HG03354 (cell line): ENCODE measurements at regions not wholly inside any gene's neighbourhood (a gene's known extent, or its start where the extent isn't known, plus 50 kb on each side); places are given as distances from the start of the nearest gene placed in this dataset.

ENCODE experiments used
- ATAC-seq: cut with Tn5 transposase; IDR thresholded peaks from one replicate; pipeline ENCODE4 v1.9.1; 2021; ENCODE audit warnings: mild to moderate bottlenecking; ENCODE audit not compliant: unreplicated experiment, poor library complexity, severe bottlenecking

DNA sequence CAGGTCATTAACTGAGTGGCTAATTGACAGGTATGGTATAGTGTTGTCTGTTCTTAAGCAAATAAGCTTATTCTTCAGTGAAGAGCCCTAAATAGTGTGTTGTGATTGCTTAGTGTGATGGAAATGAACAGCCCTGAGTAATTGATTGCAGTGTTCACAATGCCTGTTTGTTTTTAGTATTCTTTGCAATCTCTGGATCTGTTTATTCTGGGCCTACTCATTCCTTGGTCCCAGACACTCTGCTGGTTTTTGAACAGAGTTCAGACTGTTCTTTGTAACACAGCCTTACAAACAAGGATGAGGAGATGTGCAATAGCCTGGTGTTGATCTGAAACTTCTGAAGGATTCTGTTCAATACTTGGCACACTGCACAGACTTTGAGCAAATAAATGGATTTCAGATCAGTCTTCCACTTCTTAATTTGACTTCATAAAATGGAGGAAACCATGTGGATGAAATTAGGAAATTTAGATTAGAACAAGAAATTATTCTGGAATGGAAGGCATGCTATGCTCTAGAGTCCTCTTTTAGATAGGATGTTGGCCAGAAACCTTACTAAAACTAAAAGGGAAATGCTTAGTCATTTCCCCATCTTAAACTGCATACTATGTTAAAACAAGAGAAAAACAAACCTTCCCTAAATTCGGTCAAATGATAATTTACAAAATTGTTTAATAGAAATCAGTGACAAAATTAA, 444.2 kb upstream of the SEMA3D start:
- no peak for ATAC-seq

GRCh38 chr7:85627791-85628586, 441.1 kb upstream of the SEMA3D start:
- no peak for ATAC-seq

- ATAC-seq, result no peak
Measured at GRCh38 chr7:85622059-85622458, 435.2 kb upstream of the SEMA3D start.

DNA sequence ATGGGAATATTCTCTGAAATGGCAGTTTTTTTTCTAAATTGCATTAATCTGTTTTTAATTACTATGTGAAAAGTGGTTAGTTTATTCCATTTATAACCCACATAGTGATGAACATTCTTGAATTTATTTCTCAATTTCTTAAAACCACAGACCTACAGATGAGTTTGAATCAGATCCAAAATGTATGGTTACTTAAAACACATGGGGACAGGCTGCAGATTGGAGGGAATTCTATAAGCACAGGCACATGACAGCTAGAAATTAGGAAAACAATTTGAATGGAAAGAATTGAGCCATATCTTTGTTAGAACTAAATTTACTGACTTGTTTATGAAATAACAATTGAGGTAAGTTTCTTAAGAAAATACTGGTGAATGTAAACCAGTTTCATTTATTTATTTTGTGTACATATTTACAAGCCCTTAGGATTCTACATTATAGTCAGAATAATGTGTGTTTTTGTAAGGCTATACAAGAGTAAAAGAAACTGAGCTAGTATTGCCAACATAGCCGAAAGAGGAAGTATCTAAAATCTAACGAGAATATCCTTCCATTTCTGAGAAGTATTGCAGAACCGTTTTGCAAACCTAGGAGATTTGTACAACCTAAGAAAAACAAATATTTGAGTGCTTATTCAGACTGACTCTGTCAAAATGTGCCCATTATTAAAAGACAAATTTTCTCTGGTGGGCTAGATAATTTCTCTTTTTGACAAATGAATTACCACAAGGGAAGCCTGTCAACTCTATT, 434.3 kb upstream of the SEMA3D start:
- no peak for ATAC-seq

- ATAC-seq, result no peak
Measured at GRCh38 chr7:85619236-85619635, 432.4 kb upstream of the SEMA3D start.

DNA sequence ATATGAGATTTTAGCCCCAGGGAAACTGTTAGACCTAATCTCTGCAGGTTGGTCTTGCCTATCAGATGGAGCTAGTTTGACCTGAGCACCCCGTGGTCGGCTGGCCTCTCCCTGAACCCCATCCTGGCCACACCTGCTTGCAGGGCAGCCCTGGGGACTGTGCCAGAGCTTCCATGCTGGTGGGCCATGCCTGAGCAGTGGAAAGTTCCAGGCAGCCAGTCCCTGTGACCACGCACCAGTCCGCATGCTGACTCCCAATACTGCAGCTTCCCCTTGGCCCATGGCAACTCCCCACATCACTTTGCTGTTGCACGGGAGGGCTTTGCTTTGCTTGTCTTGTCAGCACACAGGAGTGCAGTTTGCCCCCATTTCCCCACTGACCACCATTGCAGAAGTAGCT, 427.8 kb upstream of the SEMA3D start:
- ATAC-seq, result no peak

DNA sequence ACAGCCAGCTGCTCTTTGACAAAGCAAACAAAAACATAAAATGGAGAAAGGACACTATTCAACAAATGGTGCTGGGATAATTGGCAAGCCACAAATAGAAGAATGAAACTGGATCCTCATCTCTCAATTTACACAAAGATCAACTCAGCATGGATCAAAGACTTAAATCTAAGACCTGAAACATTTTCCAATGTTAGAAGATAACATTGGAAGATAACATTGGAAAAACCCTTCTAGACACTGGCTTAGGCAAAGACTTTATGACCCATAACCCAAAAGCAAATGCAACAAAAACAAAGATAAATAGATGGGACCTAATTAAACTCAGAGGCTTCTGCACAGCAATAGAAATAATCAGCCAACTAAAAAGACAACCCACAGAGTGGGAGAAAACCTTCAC, 425.7 kb upstream of the SEMA3D start:
- no peak for ATAC-seq

DNA sequence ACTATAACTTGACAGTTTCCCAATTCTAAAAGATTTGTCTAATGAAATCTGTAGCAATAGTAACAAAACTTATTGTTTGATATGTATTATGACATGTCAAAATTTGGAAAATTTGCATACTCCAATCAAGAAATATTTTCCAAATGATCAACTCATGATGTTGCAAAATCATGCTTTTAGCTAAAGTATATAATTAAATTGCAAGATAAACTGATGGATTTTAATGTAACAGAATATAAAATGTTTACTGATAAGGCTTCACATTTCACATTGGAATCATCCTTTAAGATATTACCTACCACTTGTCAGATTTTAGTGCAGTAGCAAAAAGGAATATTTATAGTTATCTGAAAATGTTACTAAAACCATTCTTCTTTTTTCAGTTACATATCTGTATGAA, 421.9 kb upstream of the SEMA3D start:
- ATAC-seq, result no peak

DNA sequence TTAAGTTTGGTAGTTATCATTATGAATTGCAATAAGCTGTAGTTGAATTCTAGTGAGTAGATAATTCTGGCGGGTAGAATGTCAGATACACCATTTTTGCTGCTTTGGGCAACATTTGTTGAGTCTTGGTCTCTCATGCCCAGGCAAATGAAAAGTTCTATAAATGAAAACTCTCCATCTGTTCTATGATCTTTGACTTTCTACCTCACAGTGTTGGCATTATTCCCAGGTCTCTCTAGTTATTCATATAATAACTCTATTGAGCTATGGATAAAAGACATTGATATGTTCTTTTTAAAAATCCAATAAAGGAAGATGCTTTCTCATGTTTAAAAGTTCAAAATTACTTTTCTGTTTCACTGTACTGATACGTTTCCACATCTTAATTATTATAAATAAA, 415.3 kb upstream of the SEMA3D start:
- no peak for ATAC-seq

GRCh38 chr7:85600395-85600794, 413.5 kb upstream of the SEMA3D start:
- no peak for ATAC-seq

DNA sequence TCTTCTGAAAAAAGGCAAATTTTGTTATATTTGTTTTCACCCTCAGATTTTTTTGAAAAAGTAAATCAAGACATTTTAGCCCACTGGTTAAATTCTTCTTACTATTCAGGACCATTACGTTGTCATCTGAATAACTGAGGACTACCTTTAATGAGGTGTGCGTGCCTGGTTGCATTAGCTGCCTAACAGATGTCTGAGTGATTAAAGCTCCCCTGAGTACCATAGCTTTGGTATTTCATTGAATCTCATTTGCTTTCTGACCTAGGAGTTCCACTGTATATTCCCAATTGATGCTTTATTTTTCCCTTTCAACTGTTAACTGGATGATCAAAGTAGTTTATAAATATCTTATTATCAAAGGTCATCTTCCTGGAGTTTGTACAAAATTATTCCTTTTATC, 410.0 kb upstream of the SEMA3D start:
- ATAC-seq, result no peak

DNA sequence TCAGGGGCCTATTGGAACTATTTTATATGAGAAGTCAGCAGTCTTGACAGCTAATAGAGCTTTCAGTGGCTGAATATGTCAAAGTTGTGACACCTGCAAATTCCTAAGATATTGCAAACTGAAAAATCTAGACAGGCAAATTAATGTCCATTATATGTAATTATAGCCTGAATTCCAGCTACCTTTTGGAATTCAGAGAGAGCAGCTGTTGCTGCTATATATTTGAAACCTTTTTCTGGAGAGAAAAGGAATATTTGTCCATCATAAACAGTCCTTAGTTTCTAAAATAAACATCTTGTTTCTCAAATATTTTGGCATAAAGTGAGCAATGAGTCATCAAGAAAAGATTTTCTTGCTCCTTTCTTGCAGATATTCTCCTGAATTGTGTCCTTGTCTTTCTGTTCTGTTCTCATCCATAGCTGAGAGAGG, 408.9 kb upstream of the SEMA3D start:
- no peak for ATAC-seq

GRCh38 chr7:85593355-85593754, 406.5 kb upstream of the SEMA3D start:
- ATAC-seq, result no peak

DNA sequence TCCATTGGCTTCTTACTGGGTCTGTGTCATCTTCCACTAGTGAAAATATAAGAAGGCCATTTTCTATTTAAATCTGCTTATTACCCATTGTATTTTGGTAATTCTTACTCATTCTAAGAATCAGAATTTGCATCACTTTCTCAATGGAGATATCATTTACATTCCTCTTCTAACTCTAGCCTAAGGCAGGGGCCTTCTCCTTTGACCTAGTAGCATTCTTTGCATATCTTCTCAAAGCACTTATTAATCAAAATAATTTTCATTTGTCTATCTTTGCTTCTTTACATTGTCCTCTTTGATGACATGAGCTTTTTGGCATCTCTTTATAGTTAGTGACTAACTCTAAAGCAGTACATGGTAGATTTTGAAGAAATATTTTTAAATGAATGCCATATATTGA, 400.9 kb upstream of the SEMA3D start:
- ATAC-seq, result no peak

DNA sequence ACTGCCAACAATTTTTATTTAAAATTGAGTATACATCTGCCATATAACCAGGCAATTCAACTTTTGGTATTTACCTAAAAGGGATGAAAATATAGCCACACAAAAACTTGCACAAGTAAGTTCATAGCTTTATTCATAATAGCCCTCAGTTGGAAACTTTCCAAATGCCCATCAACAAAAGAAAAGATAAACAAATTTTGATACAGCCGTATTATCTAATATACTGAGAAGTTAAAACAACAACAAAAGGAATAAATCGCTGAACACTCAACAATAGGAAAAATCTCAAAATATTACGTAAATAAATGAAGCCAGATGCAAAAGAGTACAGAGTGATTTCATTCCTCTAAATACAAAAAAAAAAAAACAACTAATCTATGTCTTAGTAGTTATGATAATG, 399.2 kb upstream of the SEMA3D start:
- no peak for ATAC-seq

- ATAC-seq, result no peak
Measured at GRCh38 chr7:85583131-85583953, 396.5 kb upstream of the SEMA3D start.

DNA sequence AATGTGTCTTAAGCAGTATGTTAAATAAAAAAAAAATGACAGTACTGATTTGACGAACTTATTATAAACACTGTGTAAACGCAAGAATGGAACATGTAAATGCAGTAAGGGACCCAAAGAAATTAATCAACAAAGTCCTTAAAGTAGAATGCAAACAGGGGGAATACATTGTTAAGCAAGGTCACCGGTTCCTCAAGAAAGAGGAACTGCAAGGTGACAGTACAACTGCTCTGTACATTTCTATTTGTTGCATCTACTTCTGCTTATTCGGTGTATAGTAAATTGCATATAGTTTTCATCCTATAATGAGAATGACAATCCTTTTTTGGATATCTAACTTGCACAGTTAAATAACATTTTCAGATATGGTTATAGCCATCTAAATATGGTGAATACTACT, 387.0 kb upstream of the SEMA3D start:
- ATAC-seq, result no peak

DNA sequence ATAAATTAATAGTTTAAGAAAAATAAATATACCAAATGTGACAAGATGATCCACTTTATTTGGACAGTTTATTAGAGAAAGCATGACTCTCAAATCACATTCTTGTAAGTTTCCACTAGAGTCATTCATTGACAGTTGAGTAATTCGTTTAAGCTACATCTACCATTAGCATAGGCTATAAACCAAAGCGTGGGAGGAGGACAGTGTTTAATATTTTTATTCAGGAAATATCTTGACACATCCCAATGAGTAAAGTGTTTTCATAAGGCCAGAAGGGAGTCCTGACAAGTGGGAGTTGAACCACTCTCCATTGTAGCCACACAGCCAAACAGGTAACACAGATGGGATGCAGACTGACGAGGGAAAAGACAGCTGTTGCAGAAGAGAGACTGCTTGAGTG, 386.5 kb upstream of the SEMA3D start:
- no peak for ATAC-seq

GRCh38 chr7:85570898-85571297, 384.0 kb upstream of the SEMA3D start:
- no peak for ATAC-seq

- ATAC-seq, result peak; percentile 66
Measured at GRCh38 chr7:85567983-85568382, 381.1 kb upstream of the SEMA3D start.
